HG03175 (cell line): ENCODE measurements at regions not wholly inside any gene's neighbourhood (a gene's known extent, or its start where the extent isn't known, plus 50 kb on each side); places are given as distances from the start of the nearest gene placed in this dataset.
"Not testable (repeated sequence)": the region's sequence is repeated elsewhere in the genome, so short reads cannot be mapped to it uniquely, and the experiment has no call there.

Experiments
- ATAC-seq: cut with Tn5 transposase; IDR thresholded peaks from one replicate; pipeline ENCODE4 v1.9.1; 2021; ENCODE audit warnings: mild to moderate bottlenecking, moderate library complexity; ENCODE audit not compliant: unreplicated experiment

DNA sequence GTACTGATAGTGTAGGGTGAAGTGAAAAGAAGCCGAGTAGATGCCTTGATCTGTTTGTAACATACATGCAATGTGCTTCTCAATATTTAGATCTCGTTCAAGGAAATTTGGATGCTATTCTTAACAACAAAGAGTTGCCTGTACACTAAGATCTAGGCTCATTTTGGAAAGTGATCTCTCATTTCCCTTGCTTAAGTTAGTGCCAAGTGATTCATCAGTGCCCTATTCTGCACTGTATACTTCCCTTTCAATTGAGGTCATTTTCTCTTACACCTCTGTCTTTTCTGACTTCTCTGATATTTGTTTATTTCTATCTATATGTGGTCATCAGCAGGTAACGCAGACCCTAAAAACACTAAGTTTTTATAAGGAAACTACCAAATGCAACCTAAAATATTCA lies 528.6 kb upstream of the PTPRD start:
- no peak for ATAC-seq

DNA sequence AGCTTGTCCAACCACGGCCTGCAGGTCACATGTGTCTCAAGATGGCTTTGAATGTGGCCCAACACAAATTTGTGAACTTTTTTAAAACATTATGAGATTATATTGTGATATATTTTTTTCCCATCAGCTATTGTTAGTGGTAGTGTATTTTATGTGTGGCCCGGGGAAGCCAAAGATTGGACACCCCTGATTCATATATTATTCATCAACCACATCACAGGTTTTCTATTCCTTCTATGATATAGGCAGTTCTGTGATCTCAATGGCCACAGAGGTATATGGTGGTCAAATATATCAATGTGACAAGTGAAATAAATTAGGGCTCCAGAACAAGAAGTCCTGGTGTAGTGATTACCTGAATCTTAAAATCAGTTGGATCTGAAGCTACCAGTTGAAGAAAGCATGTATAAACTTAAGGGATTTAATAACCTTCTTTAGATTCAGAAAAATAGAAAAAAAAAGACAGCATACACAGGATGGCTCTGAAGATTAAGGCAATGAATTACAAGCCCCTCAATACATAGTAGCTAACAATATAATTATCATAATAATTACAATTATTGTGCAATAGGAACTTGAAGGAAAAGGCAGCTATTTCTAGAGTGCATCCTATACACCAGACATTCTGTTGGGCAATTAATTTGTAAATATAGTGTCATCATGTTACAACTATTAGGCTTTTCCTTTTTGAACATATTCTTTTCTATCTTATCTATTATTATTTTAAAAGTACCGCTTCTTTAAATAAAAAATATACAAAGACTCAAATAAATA lies 530.4 kb upstream of the PTPRD start:
- ATAC-seq = no peak

DNA sequence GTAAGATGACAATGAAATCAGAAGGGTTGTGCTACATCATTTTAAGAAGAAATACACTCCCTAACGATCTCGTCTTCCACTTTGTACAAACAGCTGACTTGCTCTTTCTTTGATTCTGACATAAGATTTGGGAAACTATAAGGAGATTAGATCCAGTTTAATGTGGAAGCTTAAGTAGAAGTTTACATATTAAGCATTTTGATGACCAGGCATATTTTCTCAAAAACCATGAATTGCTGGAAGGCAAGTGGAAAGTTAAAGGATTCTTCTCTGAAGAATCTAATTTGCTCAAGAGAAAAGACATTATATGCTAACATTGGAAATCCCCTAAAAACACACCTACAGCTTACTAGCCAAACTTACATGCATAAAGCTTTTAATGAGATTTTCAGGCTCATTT lies 531.9 kb upstream of the PTPRD start:
- no peak for ATAC-seq

DNA sequence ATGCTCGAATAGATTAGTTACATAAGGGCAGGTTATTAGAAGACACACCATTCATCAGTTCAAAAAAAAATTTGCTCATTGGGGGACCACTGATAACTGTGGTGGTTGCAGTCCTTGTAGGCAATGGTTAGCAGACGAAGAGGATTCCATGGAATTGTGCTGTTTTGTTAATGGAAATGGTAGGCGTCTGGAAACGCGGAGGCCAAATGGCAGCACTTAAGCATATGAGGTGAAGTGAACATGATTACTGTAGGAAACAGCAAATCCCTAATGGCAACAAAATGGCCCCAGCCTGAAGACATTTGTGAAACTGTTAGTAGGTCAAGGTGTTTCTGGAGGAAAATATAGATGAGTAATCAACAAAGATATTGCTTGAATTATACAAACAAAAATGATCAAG lies 535.4 kb upstream of the PTPRD start:
- ATAC-seq = no peak

DNA sequence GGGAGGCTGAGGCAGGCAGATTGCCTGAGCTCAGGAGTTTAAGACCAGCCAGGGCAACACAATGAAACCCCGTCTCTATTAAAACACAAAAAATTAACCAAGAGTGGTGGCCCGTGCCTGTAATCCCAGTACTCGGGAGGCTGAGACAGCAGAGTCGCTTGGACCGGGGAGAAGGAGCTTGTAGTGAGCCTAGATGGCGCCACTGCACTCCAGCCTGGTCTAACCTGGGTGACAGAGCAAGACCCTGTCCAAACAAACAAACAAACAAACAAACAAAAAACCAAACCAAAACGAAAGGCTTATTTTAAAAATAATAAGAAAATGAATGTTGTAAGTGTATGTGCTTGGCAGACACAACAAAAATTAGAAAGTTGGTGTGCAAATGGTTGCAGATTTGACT lies 536.3 kb upstream of the PTPRD start:
- no peak for ATAC-seq

DNA sequence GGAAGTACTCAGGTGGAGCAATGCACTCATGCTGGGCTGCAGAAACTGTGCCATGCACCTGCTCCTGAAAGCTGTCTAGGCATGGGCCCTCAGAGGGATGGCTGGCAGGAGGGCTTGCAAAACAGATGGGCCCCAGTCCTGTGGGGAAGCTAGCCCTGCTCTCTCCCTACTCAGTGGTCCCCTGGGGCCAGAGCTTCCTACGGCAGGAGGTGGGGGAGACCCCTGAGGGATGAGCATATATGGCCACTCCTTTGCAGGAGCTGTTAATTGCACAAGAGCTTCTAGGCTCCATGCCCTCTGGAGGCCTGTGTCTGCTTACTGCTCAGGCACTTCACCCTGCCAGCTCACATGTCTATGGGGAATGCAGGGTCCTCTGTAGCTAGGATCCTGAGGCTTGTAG lies 545.3 kb upstream of the PTPRD start:
- no peak for ATAC-seq

DNA sequence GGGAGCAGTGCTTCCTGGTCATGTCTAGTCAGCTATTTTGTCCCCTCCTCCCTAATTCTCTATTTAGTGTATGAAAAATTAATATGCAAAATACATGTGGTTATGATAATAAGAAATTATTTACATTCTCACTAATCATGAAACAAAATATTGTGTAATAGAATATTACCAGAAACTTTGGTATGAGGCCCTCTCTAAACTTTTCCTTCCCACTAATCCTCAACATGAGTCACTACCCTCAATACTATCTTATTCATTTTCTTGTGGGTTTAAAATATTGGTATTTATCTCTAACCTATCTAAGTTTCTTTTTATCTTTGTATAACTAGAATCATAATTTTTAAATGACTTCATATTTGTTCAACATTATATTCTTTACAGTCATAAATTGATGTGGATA lies 545.9 kb upstream of the PTPRD start:
- ATAC-seq = no peak

DNA sequence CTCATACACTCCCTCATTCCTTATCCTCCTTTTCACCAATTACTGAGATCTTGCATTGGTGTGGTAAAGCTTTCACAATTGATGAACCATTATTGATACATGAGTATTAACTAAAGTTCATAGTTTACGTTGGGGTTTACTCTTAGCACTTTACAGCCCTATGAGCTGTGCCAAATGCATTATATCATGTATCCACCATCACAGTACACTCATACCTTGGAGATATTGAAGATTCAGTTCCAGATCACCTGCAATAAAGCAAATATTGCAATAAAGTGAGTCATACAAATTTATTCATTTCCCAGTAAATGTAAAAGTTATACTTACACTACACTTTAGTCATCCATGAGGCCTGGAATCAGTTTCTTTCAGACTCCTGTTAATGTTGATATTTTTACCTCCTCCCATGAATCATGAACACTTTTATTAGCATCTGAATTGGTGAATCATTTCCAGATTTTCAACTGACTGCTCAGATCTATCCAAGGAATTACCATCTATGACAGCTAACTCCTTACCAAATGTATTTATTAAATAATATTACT lies 546.6 kb upstream of the PTPRD start:
- ATAC-seq = no peak

DNA sequence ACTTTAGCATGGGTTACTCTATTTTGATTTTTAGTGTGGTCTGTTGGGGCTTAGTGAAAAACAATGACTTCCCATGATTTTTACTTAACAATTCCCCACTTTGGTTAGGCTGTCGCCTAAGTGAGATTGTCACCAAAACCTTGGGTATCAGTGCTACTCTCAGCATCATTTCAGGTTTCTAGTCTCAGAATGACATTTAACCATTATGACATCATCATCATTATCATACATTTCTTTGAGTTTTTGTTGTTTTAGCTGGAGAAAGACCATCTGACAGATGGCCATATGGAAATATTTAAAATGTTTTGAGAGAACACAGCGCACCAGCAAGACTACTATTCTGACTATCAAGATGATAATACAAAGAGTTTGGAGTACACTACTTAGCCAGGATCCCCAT lies 551.0 kb upstream of the PTPRD start:
- ATAC-seq = no peak

DNA sequence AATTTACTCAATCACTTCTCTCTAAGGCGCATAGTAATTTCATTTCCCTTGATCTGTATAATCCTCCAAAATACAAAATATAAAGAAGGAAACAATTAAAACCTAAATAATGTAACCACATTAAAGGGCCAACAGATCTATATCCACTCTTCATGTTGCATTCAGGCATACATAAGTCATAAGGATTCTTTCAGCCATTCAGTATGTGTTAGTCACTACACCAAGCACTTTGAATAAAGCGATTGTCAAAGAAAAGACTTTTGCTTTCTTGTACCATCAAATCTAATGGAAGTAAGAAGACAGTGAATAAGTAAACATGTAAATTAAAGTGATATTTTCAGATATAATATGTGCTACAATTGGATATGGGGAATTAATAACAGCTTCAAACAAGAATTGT lies 569.2 kb upstream of the PTPRD start:
- ATAC-seq = no peak

DNA sequence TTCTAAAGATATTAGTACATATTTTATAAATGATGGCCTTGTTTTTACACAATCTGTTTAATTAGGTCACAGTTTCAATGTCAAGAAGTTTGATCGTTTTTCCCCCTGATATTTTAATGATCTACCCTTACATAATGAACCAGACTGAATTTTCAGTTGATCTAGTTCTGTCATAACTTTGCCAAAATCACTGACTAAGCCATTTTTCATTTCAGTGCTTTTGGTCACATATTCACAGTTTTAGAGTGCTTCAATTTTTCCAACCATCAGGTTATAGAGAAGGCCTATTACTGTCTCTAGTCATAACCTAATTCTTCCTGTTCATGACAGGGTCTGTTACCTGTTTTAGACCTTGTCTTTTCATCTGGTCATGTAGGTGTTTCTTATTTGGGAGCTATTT lies 577.9 kb upstream of the PTPRD start:
- ATAC-seq = no peak

DNA sequence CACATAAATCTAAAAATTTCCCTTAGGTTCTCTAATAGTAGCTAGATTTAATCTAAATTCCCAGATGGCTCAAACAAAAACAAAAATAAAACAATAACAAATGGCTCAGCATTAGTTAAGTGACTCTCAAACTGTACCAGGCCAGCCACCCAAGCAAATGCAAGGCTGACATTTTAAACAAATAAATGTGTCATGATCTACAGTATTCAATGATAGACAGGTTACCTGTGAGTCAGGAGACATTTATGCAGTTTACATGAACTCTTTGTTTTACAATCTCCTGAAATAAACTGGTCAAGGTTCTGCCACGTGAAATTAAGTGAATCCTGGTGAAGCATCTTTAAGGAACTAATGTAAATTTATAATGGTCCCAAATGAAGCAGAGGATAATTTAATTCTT lies 580.2 kb upstream of the PTPRD start:
- no peak for ATAC-seq

DNA sequence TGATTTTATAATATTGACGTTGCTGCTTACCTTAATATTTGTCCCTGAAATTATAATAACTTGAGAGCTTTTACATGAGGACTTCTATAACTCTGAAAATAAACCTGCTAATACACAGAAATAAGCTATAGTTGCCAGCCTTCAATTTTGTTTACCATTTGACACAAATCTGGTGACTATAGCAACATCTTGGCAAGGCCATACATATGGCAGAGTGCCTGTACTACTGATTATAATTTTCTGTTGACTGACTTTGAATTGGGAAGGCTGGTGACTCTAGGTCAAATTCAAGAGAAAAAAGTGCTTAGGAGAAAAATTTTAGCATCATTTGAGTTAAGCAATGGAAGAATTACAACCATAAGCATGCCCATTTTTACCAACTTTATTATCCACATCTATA lies 581.4 kb upstream of the PTPRD start:
- no peak for ATAC-seq

DNA sequence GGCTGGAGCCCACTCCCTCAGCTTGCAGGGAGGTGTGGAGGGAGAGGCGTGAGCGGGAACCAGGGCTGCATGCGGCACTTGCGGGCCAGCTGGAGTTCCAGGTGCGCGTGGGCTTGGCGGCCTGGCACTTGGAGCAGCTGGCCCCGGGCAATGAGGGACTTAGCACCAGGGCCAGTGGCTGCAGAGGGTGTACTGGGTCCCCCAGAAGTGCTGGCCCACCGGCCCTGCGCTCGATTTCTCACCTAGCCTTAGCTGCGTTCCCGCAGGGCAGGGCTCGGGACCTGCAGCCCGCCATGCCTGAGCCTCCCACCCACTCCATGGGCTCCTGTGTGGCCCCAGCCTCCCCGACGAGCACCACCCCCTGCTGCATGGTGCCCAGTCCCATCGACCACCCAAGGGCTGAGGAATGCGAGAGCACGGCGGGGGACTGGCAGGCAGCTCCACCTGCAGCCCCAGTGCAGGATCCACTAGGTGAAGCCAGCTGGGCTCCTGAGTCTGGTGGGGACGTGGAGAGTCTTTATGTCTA lies 584.1 kb upstream of the PTPRD start:
- ATAC-seq = not testable (repeated sequence)

DNA sequence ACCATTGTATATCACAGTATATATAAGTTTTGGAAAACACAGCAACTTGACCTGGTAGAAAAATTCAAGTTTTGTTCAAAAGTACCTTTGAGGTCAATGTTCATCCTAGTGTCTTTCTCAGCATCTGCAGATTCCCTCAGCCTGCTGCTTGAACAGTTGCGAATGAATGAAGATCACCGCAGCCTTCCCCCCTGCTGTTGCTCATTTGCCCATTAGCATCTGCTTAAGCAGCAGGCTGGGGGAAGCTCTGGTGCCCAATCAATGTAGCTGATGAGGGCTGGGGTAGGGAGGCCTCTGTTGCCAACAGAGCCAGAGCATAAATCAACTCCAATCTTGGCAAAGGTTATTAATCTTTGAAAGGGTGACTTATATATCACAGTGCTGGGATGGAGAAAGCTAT lies 586.5 kb upstream of the PTPRD start:
- ATAC-seq = no peak

DNA sequence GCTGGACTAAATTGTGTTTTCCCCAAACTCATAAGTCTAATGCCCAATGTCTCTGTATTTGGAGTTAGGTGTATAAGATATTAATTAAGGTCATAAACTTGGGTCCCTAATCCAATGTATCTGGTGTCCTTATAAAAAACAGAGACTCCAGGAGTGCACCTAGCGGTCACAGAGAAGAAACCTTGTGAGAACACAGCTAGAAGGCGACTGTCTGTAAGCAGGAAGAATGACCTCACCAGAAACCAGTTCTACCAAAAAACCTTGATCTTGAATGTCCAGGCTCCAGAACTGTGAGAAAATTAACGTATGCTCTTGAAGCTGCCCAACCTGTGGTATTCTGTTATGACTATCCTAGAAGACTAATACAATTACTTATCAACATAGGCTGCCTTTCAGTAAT lies 591.7 kb upstream of the PTPRD start:
- no peak for ATAC-seq

DNA sequence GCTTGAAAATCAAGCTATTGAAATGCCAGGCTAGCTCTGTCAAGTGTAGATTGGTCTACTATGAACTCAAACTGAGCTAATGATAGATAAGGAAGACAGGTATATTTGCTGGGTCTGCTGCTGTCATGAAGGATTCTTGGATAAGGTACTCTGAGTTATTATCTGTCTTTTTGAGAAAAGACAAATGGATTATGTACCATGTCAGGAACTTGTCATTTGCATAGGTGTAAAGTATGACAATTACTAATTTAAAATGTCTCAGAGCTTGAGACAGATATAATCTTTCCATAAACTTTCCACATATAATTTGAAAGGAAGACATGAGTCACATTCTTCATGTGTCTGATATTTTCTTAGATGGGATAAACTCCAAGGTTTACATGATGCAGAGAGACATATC lies 594.1 kb upstream of the PTPRD start:
- no peak for ATAC-seq

DNA sequence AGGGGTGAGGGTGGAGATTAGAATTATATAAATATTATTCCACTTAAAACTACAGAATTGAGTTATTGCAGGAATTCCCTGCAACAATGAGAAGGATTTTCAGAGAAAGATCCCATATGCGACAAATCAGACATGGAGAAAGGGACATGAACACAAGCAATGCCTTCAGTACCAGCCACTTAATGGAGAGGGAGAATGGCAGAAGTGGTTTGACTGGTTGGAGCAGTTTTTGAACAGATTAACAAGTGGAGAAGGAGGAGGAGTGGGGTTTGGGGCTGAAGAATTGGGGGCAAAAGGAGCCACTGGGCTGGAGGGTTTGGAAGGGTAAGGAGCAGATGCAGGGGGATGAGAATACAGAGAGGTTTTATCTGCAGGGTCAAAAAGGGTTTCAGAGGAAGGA lies 620.9 kb upstream of the PTPRD start:
- ATAC-seq = no peak

DNA sequence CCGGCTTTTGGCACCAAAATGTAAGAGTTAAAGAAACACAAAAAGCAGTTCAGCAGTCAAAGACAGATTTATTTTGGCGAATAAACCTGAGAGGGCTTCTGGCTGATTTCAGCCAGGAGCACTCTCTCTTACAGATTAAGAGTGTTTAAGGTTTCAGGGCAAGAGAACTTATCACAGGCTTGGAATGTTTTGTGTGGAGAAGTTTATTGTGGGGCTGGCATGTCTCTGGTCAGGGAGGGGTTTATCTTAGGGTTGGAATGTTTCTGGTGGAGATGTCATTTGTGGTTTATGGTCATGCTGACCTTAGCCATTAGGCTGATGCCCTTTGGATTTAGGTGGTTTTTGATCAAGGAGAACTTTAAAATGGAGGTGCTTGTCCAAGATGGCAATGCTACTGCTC lies 622.3 kb upstream of the PTPRD start:
- no peak for ATAC-seq

DNA sequence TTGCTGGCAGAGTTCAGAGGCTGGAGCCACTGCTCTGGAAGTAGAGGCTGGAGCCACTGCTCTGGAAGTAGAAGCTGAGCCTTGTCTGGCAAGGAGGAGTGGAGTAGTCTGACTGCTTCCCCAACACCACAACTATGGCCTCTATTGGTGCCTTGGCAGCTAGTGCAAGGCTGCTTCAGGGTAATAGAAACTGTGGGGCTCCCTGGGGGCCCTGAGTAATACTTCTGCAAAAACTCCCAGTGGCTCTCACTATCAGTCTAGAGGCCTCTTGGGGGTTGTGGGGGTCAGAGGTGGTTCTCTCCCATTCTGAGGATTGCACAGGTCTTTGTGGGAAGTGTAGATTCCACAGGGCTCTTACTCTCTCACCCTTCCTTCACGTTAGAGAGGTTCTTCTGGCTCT lies 629.0 kb upstream of the PTPRD start:
- ATAC-seq = no peak

DNA sequence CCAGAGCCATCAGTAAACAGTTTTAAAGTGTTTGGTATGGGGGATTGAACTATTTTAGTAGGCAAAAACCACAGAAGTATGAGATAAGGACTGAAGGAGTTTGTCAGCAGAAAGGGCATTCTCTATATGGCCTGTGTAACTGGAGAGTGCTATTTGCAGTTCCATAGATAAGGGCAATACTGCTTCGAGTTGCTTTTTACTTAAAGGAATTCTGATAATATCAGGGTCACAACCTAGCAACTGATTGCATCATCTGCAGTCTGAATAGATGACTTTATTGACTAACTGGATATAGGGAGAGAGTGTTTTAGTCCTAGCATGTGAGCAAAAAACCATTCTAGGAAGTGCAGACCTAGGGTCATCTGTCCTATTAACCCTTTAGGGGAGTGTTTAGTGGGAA lies 645.2 kb upstream of the PTPRD start:
- ATAC-seq = no peak

DNA sequence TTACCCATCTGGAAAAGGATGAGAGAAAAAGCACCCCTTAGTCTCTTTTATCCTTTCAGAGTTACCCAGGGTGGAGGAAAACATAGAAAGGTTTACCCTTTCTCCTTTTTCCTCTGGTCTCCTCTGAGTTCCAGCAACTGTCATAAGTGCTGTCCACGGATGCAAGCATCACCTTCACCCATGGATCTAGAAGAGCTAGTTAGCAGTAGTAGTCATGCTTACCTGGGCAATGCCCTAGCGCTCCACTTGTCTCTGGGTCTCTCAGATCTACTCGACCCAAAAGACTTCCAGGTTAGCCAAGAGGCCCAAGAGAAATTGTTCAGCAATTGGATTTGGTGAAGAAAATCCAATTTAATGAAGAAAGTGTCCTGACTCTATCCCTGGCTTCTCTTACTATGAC lies 656.2 kb upstream of the PTPRD start:
- ATAC-seq = no peak

DNA sequence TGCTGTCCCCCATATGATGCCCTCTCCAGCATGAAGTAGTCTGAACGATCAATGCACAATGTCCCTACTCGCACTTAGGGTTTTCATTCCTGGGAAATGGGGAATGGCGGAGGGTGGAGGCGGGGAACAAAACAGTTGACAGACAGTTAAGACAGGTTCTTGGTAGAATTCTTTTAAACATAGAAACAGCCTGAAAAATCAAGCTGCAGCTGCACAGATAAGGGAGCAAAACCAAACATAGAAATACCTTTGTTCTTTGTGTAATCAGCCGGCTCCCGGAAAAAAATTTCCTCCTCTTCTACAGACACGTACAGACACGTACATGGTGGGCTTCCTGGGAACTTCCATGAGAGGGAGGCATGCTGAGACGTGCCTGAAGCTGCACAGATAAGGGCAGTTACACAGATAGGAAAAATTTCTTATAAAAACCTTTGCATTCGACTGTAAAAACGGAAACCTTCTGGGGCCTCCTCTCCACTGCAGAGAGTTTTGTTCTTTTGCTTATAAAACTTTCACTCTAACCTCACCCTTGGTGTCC lies 662.4 kb upstream of the PTPRD start:
- no peak for ATAC-seq
